ENCODE measurements at regions not wholly inside any gene's neighbourhood (a gene's known extent, or its start where the extent isn't known, plus 50 kb on each side); places are given as distances from the start of the nearest gene placed in this dataset.

GRCh38 chr6:19552588-19552987, 284.6 kb upstream of the ID4 start (continued):
- TF ChIP-seq ZBTB11 (CRISPR knock-in tag; IDR thresholded peaks at IDR 0.05) (no peak), KDM1A (IDR thresholded peaks at IDR 0.05; ENCODE audit: borderline replicate concordance) (no peak), IRF5 (IDR thresholded peaks at IDR 0.05; ENCODE audit: borderline replicate concordance) (no peak), NR2C2 (IDR thresholded peaks at IDR 0.05; ENCODE audit: borderline replicate concordance, control insufficient read depth, insufficient read length, low read depth) (no peak), SUZ12 (IDR thresholded peaks at IDR 0.05; ENCODE audit: unreplicated experiment) (no peak), TARDBP (IDR thresholded peaks at IDR 0.05; ENCODE audit: borderline replicate concordance) (no peak), MXI1 (IDR thresholded peaks at IDR 0.05; ENCODE audit: low read depth, low read length) (no peak), ZNF622 (IDR thresholded peaks at IDR 0.05) (no peak), CBFB (IDR thresholded peaks at IDR 0.05; ENCODE audit: low read depth) (no peak), MTA3 (IDR thresholded peaks at IDR 0.05; ENCODE audit: borderline replicate concordance, low read length) (no peak), MEF2B (IDR thresholded peaks at IDR 0.05; ENCODE audit: partially characterized antibody, poor library complexity, severe bottlenecking) (no peak)

All from GM12878 (cell line).